Ovary (tissue), 3 donors: ENCODE measurements at regions not wholly inside any gene's neighbourhood (a gene's known extent, or its start where the extent isn't known, plus 50 kb on each side); places are given as distances from the start of the nearest gene placed in this dataset.

Source experiments
- EP300 ChIP-seq: sonication (generic); formaldehyde crosslinking; IDR thresholded peaks from one replicate; pipeline ENCODE4 v1.6.1; 2017; ENCODE audit warnings: antibody characterized with exemption
- POLR2A ChIP-seq: fragments of 450-650 bp; IDR thresholded peaks from one replicate; pipeline ENCODE4 v1.6.1; 2017; ENCODE audit warnings: antibody characterized with exemption, mild to moderate bottlenecking, moderate library complexity
- TF ChIP-seq, protein P1 (sequence below), 3 donors: fragments of 450-650 bp in 2 of 3; fragments of 200-600 bp in 1 of 3; IDR thresholded peaks; one replicate each; pipeline versions ENCODE4 v1.5.1 to v1.8.0; 2016 to 2022; ENCODE audit warnings: antibody characterized with exemption in 3 of 3, mild to moderate bottlenecking in 1 of 3
- donor health status: DM: no; HTN: no; CAD: no.

DNA sequence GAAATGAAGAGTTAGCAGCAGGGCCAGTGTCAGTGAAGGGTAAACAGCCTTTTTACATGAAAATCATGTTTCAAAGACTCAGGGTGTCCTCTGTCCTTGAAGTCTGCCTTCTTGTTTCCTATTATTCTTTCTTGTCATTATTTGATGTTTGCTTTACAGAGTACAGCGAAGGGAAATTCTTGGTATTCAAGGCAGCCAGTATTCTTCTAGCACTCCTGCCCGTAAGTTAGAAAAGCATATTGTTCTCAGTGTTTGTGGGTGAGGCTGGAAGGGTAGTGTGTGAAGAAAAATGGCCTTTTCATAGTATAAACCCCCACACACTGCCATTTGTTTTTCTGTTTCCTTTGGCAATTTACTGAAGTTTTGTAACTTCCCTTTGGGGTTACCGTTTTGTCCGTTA lies 217.3 kb upstream of the NAV3 start:
- TF ChIP-seq, protein P1, sequence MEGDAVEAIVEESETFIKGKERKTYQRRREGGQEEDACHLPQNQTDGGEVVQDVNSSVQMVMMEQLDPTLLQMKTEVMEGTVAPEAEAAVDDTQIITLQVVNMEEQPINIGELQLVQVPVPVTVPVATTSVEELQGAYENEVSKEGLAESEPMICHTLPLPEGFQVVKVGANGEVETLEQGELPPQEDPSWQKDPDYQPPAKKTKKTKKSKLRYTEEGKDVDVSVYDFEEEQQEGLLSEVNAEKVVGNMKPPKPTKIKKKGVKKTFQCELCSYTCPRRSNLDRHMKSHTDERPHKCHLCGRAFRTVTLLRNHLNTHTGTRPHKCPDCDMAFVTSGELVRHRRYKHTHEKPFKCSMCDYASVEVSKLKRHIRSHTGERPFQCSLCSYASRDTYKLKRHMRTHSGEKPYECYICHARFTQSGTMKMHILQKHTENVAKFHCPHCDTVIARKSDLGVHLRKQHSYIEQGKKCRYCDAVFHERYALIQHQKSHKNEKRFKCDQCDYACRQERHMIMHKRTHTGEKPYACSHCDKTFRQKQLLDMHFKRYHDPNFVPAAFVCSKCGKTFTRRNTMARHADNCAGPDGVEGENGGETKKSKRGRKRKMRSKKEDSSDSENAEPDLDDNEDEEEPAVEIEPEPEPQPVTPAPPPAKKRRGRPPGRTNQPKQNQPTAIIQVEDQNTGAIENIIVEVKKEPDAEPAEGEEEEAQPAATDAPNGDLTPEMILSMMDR (IDR thresholded peaks at IDR 0.05): no peak
- TF ChIP-seq POLR2A (no peak), EP300 (no peak)
